NCI-H2227 (cell line): ENCODE measurements at regions not wholly inside any gene's neighbourhood (a gene's known extent, or its start where the extent isn't known, plus 50 kb on each side); places are given as distances from the start of the nearest gene placed in this dataset.

Source experiments
- DNase-seq: peaks from one replicate; lab custom pipeline; 2025; ENCODE audit not compliant: unreplicated experiment; lab: John Stamatoyannopoulos, UW

DNA sequence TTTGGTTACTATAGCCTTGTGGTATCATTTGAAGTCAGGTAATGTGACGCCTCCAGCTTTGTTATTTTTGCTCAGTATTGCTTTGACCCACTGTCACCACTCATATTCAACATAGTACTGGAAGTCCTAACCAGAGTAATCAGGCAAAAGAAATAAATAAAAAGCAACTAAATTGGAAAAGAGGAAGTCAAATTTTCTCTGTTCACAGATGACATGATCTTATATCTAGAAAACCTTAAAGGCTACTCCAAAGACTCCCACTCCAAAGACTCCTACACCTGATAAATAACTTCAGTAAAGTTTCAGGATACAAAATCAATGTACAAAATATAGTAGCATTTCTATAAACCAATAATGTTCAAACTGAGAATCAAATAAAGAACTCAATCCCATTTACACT, 348.6 kb downstream of the CXXC4 start:
- DNase-seq: no peak

DNA sequence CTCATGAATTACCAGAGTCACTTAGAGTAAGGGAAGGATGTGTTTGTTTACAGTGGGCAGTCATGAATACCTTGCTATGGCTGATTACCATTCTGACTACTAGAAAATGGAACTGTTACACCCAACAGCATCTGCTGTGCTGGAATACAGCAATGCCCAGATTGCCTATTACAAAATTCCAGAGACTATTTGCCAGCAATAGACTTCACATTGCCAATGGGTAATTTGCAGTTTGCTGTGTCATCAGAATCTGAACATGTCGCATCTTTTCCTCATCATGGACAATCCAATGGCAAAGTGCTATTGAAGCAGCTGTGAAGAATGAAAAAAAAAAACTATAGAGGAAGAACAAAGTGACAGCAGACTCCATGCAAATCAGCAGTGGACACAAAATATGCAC, 356.6 kb downstream of the CXXC4 start:
- no peak for DNase-seq

DNA sequence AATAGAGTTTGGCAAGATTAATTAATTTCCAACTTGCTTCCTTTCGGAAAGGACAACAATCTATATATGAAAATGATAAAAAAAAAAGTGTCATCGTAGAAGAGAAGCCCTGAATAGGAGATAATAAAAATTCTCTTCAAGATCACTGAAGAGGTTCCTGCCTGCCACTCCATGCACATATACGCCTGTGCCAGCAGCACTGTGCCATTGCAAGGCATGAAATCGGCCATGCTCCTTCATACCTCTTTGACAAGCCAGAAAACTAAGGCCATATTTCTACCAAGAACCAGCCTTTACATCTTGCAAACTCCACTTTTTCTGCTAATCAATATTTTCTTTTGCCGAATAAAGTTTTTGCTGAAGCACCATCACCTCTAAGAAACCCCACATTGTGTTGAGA, 365.5 kb downstream of the CXXC4 start:
- DNase-seq: no peak

GRCh38 chr4:104128850-104129213, 365.9 kb downstream of the CXXC4 start:
- no peak for DNase-seq

DNA sequence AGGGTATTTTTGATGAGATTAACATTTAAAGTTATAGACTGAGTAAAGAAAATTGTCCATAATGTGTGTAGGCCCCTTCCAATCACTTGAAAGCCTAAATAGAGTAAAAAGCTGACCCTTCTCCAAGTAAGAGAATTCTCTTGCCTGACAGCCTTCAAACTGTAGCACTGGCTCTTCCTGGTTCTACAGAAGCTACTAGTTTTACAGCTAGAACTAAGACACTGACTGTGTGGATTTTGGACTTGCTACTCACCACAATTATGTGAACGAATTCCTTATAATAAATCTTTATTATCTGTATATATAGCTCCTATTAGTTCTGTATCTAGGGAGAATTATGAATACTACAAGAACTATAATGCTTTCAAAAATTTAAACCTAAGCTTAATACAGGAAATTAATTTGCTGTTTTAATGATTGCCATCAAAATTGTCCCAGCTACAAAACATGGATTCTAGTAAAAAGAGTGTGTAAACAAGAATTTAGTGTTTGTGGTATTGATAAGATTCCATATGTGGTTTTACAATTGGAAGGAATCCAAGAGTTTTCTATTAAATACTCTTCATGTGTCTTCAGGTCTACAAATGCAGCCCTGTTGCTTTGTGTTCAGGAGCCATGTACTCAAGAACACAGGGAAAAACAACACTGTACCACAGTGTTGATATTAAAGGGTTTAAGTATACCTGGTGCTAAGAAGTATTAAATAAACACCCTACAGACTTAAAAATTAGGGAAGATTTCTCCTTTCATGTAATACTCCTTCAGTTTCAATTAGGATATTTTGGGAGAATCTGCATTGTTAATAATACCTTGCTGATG, 366.5 kb downstream of the CXXC4 start:
- no peak for DNase-seq

DNA sequence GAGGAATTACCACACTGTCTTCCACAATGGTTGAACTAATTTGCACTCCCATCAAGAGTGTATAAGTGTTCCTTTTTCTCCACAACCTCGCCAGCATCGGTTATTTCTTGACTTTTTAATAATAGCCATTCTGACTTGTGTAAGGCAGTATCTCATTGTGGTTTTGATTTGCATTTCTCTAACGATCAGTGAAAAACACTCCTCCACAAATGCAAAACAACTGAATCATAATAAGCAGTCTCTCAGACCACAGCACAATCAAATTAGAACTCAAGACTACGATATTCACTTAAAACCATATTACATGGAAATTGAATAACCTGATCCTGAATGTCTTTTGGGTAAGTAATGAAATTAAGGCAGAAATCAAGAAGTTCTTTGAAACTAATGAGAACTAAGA, 371.7 kb downstream of the CXXC4 start:
- DNase-seq: no peak

DNA sequence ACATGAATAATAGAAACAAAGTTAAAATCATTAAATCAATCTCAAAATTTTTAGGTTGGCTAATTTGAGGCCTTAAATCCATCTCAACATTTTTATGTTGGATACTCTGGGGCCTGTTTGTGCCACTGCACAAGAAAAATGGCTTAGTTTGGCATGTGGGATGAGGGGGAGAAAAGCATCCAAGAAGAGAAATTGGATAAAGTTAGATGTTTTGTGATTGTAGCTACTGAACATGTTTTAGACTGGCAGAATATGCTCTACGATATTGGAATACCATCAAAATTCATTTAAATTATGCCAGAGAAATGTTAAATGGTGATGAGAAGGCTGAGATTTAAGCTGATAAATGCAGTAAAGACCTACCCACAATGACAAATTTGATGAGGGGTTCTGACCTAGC, 376.9 kb downstream of the CXXC4 start:
- DNase-seq: no peak

GRCh38 chr4:104113850-104114249, 380.8 kb downstream of the CXXC4 start:
- no peak for DNase-seq

DNA sequence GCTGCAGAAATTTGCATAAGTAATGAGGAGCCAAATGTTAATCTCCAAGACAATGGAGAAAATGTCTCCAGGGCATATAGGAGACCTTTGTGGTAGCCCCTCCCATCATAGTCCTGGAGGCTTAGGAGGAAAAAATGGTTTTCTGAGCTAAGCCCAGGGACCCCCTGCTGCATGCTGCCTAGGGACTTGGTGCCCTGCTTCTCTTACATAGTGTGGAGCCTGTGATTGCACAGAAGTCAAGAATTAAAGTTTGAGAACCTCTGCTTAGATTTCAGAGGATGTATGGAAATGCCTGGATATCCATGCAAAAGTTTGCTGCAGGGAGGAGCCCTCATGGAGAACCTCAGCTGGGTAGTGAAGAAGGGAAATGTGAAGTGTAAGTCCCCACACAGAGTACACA, 379.4 kb upstream of the TACR3 start:
- no peak for DNase-seq

GRCh38 chr4:104093247-104093646, 373.5 kb upstream of the TACR3 start:
- no peak for DNase-seq

DNA sequence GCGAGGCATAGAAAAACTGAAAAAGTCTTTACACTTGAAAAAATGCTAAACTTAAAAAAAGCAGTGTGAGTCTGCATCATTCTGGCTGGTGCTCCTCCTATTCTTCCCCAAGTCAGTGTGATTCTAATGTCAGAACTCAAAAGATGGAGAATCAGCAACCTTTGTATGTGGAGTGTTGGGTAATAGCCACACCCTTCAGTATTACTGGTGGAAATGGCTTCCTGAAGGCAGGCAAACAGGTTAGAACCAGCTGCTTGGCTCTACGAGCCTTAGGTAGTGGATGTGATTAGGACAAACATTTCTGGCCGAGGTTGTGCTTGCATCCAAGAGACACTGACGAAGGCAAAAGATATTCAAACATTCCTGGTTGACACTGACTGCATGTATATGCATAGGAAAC, 353.4 kb upstream of the TACR3 start:
- no peak for DNase-seq

- no peak for DNase-seq
These were observed 346.7 kb upstream of the TACR3 start for GRCh38 chr4:104066533-104066932.

- peak; percentile 55 for DNase-seq
These were observed 345.1 kb upstream of the TACR3 start for GRCh38 chr4:104064646-104065577.

- DNase-seq: no peak
These were observed 343.6 kb upstream of the TACR3 start for GRCh38 chr4:104063341-104063740.

- DNase-seq: no peak
These were observed 324.6 kb upstream of the TACR3 start for GRCh38 chr4:104044369-104044768.

DNA sequence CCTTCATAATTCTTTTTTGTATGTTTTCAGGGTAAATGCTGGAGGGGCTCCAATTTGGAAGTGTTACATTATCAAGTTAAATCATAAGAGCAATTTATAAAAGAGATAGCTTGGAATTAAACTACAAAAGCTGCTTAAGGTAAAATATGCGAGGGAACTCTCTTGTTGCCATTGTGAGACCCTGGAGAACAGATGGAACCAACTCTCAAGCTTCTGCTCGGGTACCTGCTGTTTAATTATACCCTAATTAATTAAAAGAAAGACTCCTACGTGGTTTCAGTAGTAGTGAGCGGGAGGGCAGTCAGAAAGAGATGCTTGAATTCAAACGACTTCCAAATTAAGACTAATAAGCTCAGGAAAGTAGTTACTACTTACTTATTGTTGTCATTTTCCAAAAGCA, 313.1 kb upstream of the TACR3 start:
- DNase-seq: no peak

DNA sequence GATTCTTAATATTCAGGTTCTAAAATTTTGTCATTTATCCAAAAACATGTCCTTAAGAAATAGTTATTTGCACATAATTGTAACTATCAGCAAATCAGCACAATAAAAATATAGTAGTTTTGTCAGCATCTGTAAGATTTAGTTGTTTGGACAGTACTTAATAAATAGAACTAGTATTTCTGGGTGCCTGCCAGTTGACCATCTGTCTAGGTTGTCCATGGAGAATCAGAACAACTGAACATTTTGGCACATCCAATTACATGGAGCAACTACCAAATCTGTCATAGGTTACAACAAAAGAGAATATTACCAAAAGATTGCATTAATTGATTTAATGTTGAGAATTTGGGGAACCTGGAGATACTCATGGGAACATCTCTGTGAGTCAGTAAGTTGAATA, 305.5 kb upstream of the TACR3 start:
- no peak for DNase-seq

DNA sequence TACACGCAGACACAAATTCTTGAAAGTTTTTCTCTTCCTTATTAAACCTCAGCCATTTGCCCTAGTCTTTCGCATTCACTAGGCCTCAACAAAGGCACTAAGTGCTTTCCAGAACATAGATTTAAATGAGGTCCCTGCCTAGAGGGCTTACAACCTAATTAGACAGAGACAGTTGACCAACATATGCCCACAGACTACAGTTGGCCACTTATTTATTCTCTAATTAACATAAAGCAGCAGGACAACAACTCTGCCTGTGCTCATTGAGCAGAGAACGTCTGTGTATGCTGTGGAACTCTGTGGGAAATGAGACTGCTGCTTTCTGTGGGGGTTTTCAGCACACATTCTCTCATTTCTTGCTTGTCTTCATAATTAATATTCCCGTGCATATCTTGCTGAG, 303.0 kb upstream of the TACR3 start:
- no peak for DNase-seq

GRCh38 chr4:104022226-104022625, 302.4 kb upstream of the TACR3 start:
- DNase-seq: no peak

DNA sequence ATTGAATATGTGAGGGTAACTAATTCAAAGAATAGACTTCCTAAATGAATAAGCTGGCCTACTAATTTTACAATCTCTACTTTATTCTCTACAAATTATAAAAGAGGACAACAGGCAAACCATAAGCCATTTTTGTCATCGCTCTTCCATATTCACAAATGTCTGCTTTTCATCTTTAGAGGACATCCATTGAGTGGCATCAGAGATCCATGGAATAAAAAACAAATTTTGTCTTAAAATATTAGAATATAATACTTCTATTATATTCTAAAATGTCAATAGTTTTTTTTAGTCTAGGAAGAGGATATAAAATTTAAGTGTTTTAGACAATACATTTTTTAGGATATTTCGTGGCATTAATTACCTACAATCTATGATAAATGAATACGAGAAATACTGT, 300.9 kb upstream of the TACR3 start:
- DNase-seq: no peak

DNA sequence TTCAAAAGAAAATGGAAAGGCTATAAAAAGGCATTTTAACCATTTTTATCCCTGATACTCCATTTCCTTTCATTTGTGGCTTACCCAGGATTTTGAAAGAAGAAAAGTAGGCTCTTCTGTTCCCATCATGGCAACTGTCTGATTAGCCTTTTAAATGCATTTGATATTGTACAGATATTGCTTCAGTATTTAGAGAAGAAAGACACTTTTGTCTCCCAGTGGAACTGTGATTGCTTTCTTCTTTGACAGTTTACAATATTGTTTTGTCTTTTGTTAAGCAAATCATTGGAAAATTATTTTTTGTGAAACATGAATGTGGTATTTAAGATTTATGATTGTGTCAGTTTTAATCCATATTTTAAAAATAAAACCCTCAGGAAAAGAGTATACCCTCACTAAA, 297.4 kb upstream of the TACR3 start:
- no peak for DNase-seq

GRCh38 chr4:104015680-104016079, 295.9 kb upstream of the TACR3 start:
- peak; percentile 22 for DNase-seq
